GM12878 (cell line): ENCODE measurements at regions not wholly inside any gene's neighbourhood (a gene's known extent, or its start where the extent isn't known, plus 50 kb on each side); places are given as distances from the start of the nearest gene placed in this dataset.

Source experiments
- ATAC-seq: fragments of 200-7000 bp; cut with Tn5 transposase; 3 replicates; pipeline ENCODE4 v1.9.1; 2020; ENCODE audit warnings: mild to moderate bottlenecking, moderate library complexity
- BruUV-seq: library from RNA; stranded (reverse); fragments of 400-500 nt; replicated peaks from 2 replicates; lab custom pipeline; 2021; lab: Mats Ljungman, UMichigan
- CTCF ChIA-PET: fragments of 300-600 bp; sonication (Branson Sonifier 250); formaldehyde crosslinking; extraction: SDS; loops from one replicate; lab custom pipeline; 2021; ENCODE audit warnings: inconsistent platforms; lab: Yijun Ruan, JAX
- POLR2A ChIA-PET: fragments of 350-600 bp; formaldehyde crosslinking; extraction: SDS; loops from one replicate; lab custom pipeline; 2021; ENCODE audit warnings: inconsistent platforms; lab: Charles Lee
- RAD21 ChIA-PET: fragments of 300-600 bp; sonication (Branson Sonifier 250); formaldehyde crosslinking; loops from one replicate; lab custom pipeline; 2023; ENCODE audit warnings: antibody characterized with exemption; ENCODE audit not compliant: unreplicated experiment; lab: Charles Lee
- SMC1A ChIA-PET: fragments of 300-600 bp; sonication (Branson Sonifier 250); formaldehyde crosslinking; loops from one replicate; lab custom pipeline; 2023; ENCODE audit not compliant: unreplicated experiment, uncharacterized antibody; lab: Charles Lee
- DNase-seq: peaks from one replicate; pipeline ENCODE4 v3.0.0-alpha.2; 2011; ENCODE audit warnings: low read depth, low spot score
- FAIRE-seq: peaks from 3 replicates; lab custom pipeline; 2011; peaks lifted over from hg19 to GRCh38; lab: Jason Lieb, UNC
- H2AFZ ChIP-seq: 2 replicates; pipeline ENCODE4 v1.6.0; 2011; ENCODE audit warnings: low read depth, low read length, control low read depth; ENCODE audit not compliant: control insufficient read depth
- H3K27ac ChIP-seq: 2 replicates; pipeline ENCODE4 v1.5.1; 2011; ENCODE audit warnings: control low read depth; ENCODE audit not compliant: control insufficient read depth, insufficient read depth
- H3K27me3 ChIP-seq, 2 experiments: replicated peaks in 1 of 2; 2 replicates each; pipeline versions ENCODE4 v1.6.0 to v1.6.1; 2011; ENCODE audit warnings: low read length in 1 of 2; ENCODE audit not compliant: control insufficient read depth in 2 of 2, insufficient read depth in 2 of 2
- H3K36me3 ChIP-seq, 2 experiments: 2 replicates each; pipeline ENCODE4 v1.5.1; 2011; ENCODE audit warnings: low read length in 1 of 2; ENCODE audit not compliant: control insufficient read depth in 2 of 2, insufficient read depth in 2 of 2
- H3K4me1 ChIP-seq: 2 replicates; pipeline ENCODE4 v1.6.1; 2011; ENCODE audit warnings: mild to moderate bottlenecking, low read length, moderate library complexity, mixed read lengths; ENCODE audit not compliant: control insufficient read depth, insufficient read depth
- H3K4me2 ChIP-seq: 2 replicates; pipeline ENCODE4 v1.6.0; 2011; ENCODE audit warnings: control low read depth; ENCODE audit not compliant: control insufficient read depth, insufficient read depth
- H3K4me3 ChIP-seq: fragments of 200-600 bp; sonication (generic); 2 replicates; pipeline ENCODE4 v1.5.1; 2016
- H3K79me2 ChIP-seq: 2 replicates; pipeline ENCODE4 v1.6.0; 2011; ENCODE audit warnings: low read length; ENCODE audit not compliant: control insufficient read depth, insufficient read depth
- H3K9ac ChIP-seq: 2 replicates; pipeline ENCODE4 v1.8.0; 2011; ENCODE audit warnings: low read length, control low read depth, mixed read lengths; ENCODE audit not compliant: control insufficient read depth, insufficient read depth
- H3K9me3 ChIP-seq: replicated peaks from 3 replicates; pipeline ENCODE4 v1.5.1; 2011; ENCODE audit warnings: mild to moderate bottlenecking, low read length; ENCODE audit not compliant: control insufficient read depth, insufficient read depth
- H4K20me1 ChIP-seq: 2 replicates; pipeline ENCODE4 v1.6.0; 2011; ENCODE audit not compliant: control insufficient read depth, insufficient read depth
- CBX5 ChIP-seq: sonication (generic); IDR thresholded peaks from 2 replicates; pipeline ENCODE4 v1.6.1; 2016; ENCODE audit warnings: low read depth, moderate library complexity, mild to moderate bottlenecking, inconsistent platforms
- FOXM1 ChIP-seq: IDR thresholded peaks from 2 replicates; pipeline ENCODE4 v1.6.1; 2012; ENCODE audit warnings: low read depth, mild to moderate bottlenecking, inconsistent platforms, low read length, moderate library complexity
- HCFC1 ChIP-seq: fragments of 150-350 bp; IDR thresholded peaks from 2 replicates; pipeline ENCODE4 v1.6.1; 2014; ENCODE audit warnings: low read length
- NFYB ChIP-seq: IDR thresholded peaks from 2 replicates; pipeline ENCODE4 v1.6.1; 2011; ENCODE audit warnings: low read depth, mild to moderate bottlenecking, low read length, improper control_type of control experiment, moderate library complexity; ENCODE audit not compliant: insufficient read depth
- NR2C1 ChIP-seq: fragments of 450-650 bp; IDR thresholded peaks from 2 replicates; pipeline ENCODE4 v1.6.1; 2017; ENCODE audit warnings: antibody characterized with exemption, mild to moderate bottlenecking, moderate library complexity
- SUPT20H ChIP-seq: IDR thresholded peaks from 2 replicates; pipeline ENCODE4 v1.6.1; 2011; ENCODE audit warnings: low read depth, mild to moderate bottlenecking, low read length, moderate library complexity, borderline replicate concordance; ENCODE audit not compliant: control insufficient read depth
- TARDBP ChIP-seq: IDR thresholded peaks from 2 replicates; pipeline ENCODE4 v1.6.1; 2016; ENCODE audit warnings: borderline replicate concordance
- WGBS: methylation state at CpG from one replicate; pipeline ENCODE4 v1.1.6; 2016; ENCODE audit warnings: low lambda C conversion rate; ENCODE audit not compliant: insufficient replicate concordance, insufficient coverage; ENCODE audit errors: missing lambda C conversion rate; 5-methylcytosine and 5-hydroxymethylcytosine counted together
- in situ Hi-C: fragments of 300-500 bp; cut with MboI; formaldehyde crosslinking; loops from 9 replicates; pipeline ENCODE4 v1.14.3; 2018; ENCODE audit warnings: mixed read lengths
- intact Hi-C: fragments of 100-400 bp; cut with micrococcal nuclease; formaldehyde crosslinking; loops from one replicate; pipeline ENCODE4 v1.14.2; 2022; ENCODE audit not compliant: unreplicated experiment

- BruUV-seq: no TSS peak
- WGBS: 14% methylated on average over 11 of the region's 12 CpGs
- no peaks in the 10 kb centered on the region for H3K4me1 ChIP-seq
- no peak overlapping the region for H3K27ac ChIP-seq
- DNase-seq: no peak
- no peaks in the 10 kb centered on the region for H4K20me1 ChIP-seq
- H3K79me2 ChIP-seq: no peaks in the 10 kb centered on the region
- SMC1A ChIA-PET: no interaction called here
- TF ChIP-seq SUPT20H (no peak), TARDBP (no peak), HCFC1 (no peak), NR2C1 (no peak), FOXM1 (no peak)
- no peak for ATAC-seq
- no peak for FAIRE-seq
- no peaks in the 10 kb centered on the region for H3K36me3 ChIP-seq
- CTCF ChIA-PET: no interaction called here
- POLR2A ChIA-PET: no interaction called here
- H3K27me3 ChIP-seq: no peaks in the 10 kb centered on the region
- H2AFZ ChIP-seq: no peak overlapping the region
- H3K9me3 ChIP-seq: no peaks in the 10 kb centered on the region; the same call in 2 of the 3 replicates
- H3K4me2 ChIP-seq: no peak overlapping the region
- in situ Hi-C loops (no loop called here), intact Hi-C loops (no loop called here)
- H3K4me3 ChIP-seq: no peak overlapping the region
- RAD21 ChIA-PET: no interaction called here
- no peak overlapping the region for H3K9ac ChIP-seq
These were observed 572.4 kb upstream of the NCAM2 start for GRCh38 chr21:20425856-20426255.

DNA sequence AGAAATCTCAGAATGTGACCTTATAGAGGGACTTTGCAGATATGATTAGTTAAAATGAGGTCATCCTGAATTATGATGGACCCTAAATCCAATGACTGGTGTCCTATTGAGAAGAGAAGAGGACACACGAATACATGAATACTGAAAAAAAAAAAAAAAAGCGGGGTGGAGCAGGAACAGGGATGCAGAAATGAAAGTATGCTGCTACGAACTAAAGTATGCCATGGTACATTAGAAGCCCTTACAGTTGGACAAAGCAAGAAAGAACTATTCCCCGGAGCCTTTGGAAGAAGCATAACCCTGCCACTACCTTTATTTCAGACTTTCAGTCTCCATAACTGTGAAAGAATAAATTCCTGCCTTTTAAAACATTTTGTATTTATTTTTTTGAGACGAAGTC lies 557.9 kb upstream of the NCAM2 start:
- Histone ChIP-seq H3K27me3 (no peaks in the 10 kb centered on the region), H3K4me2 (no peak overlapping the region), H3K36me3 (no peaks in the 10 kb centered on the region), H3K79me2 (no peaks in the 10 kb centered on the region), H3K27ac (no peak overlapping the region), H4K20me1 (no peaks in the 10 kb centered on the region), H3K4me1 (no peaks in the 10 kb centered on the region), H3K9ac (no peak overlapping the region), H3K9me3 (no peaks in the 10 kb centered on the region; the same call in 2 of the 3 replicates), H2AFZ (no peak overlapping the region), H3K4me3 (no peak overlapping the region)
- DNase-seq (no peak), ATAC-seq (no peak), FAIRE-seq (no peak)
- intact Hi-C loops (no loop called here), in situ Hi-C loops (no loop called here)
- ChIA-PET SMC1A (no interaction called here), RAD21 (no interaction called here), CTCF (no interaction called here), POLR2A (no interaction called here)
- 8% methylated on average over 5 of the region's 5 CpGs for WGBS
- BruUV-seq: no TSS peak
- no peak for TF ChIP-seq CBX5
- no peak for TF ChIP-seq NFYB
